T-cell (primary cell): ENCODE measurements at regions not wholly inside any gene's neighbourhood (a gene's known extent, or its start where the extent isn't known, plus 50 kb on each side); places are given as distances from the start of the nearest gene placed in this dataset.

Source experiments
- ATAC-seq, 4 experiments: fragments of 200-7000 bp in 3 of 4; fragments of 150-1000 bp in 1 of 4; cut with Tn5 transposase; replicated peaks in 1 of 4; 1 replicate in 3 of 4; 2 replicates in 1 of 4; pipeline ENCODE4 v1.10.0; 2021; ENCODE audit warnings: moderate library complexity in 3 of 4, mild to moderate bottlenecking in 2 of 4, moderate number of reproducible peaks in 1 of 4
- CTCF ChIA-PET, 2 donors: fragments of 300-600 bp; sonication (Branson Sonifier 250); formaldehyde crosslinking; loops; one replicate each; lab custom pipeline; 2022; ENCODE audit warnings: antibody characterized with exemption in 2 of 2; lab: Charles Lee
- POLR2A ChIA-PET, 2 donors: fragments of 300-600 bp; sonication (Branson Sonifier 250); formaldehyde crosslinking; loops; one replicate each; lab custom pipeline; 2022; ENCODE audit warnings: antibody characterized with exemption in 2 of 2; lab: Charles Lee
- DNase-seq, 35 experiments: peaks; one replicate each; pipeline versions ENCODE4 v3.0.0 to v3.0.0-alpha.2; 2013 to 2023
- H3K27ac ChIP-seq: one replicate; pipeline ENCODE4 v1.5.1; 2013; ENCODE audit warnings: low read length
- H3K27me3 ChIP-seq, 2 experiments: replicated peaks in 1 of 2; 1 replicate in 1 of 2; 2 replicates in 1 of 2; pipeline versions ENCODE4 v1.6.1 to v1.7.0; 2013; ENCODE audit warnings: low read length in 1 of 2, mixed read lengths in 1 of 2; ENCODE audit not compliant: control insufficient read depth in 2 of 2, insufficient read depth in 2 of 2; ENCODE audit errors: extremely low read depth in 1 of 2
- H3K36me3 ChIP-seq, 2 donors: 1 replicate in 1 of 2; 2 replicates in 1 of 2; pipeline versions ENCODE4 v1.6.1 to v1.7.0; 2013; ENCODE audit warnings: low read length in 1 of 2; ENCODE audit not compliant: control insufficient read depth in 2 of 2, insufficient read depth in 1 of 2; ENCODE audit errors: extremely low read depth in 1 of 2
- H3K4me1 ChIP-seq, 2 experiments: 1 replicate in 1 of 2; 2 replicates in 1 of 2; pipeline versions ENCODE4 v1.6.1 to v1.7.0; 2013; ENCODE audit warnings: low read length in 2 of 2, mixed read lengths in 1 of 2; ENCODE audit not compliant: insufficient read depth in 2 of 2, control insufficient read depth in 1 of 2; ENCODE audit errors: extremely low read depth in 1 of 2
- H3K4me3 ChIP-seq, 2 donors: 1 replicate in 1 of 2; 2 replicates in 1 of 2; pipeline versions ENCODE4 v1.5.1 to v1.7.0; 2013; ENCODE audit warnings: mild to moderate bottlenecking in 2 of 2, low read length in 1 of 2, moderate library complexity in 1 of 2; ENCODE audit not compliant: control insufficient read depth in 1 of 2; ENCODE audit errors: extremely low read depth in 1 of 2
- H3K9me3 ChIP-seq: 2 replicates; pipeline ENCODE4 v1.7.0; 2013
- H3K27ac Mint-ChIP-seq, 2 donors: one replicate each; pipeline ENCODE4 v1.8.0; 2020 to 2021; ENCODE audit warnings: mild to moderate bottlenecking in 2 of 2, mixed read lengths in 2 of 2
- H3K27me3 Mint-ChIP-seq, 2 donors: one replicate each; pipeline ENCODE4 v1.8.0; 2021 to 2022; ENCODE audit warnings: mixed read lengths in 2 of 2
- H3K36me3 Mint-ChIP-seq: one replicate; pipeline ENCODE4 v1.8.0; 2021; ENCODE audit warnings: mixed read lengths
- H3K4me1 Mint-ChIP-seq, 3 donors: one replicate each; pipeline ENCODE4 v1.8.0; 2020 to 2022; ENCODE audit warnings: mixed read lengths in 3 of 3, mild to moderate bottlenecking in 1 of 3
- H3K4me3 Mint-ChIP-seq, 3 donors: one replicate each; pipeline ENCODE4 v1.8.0; 2020 to 2022; ENCODE audit warnings: mild to moderate bottlenecking in 3 of 3, mixed read lengths in 3 of 3, moderate library complexity in 3 of 3
- H3K9me3 Mint-ChIP-seq, 3 donors: one replicate each; pipeline ENCODE4 v1.8.0; 2020 to 2022; ENCODE audit warnings: mixed read lengths in 3 of 3
- WGBS: methylation state at CpG from one replicate; pipeline ENCODE4 v1.1.5; 2013; ENCODE audit warnings: missing lambda C conversion rate; ENCODE audit not compliant: insufficient coverage; 5-methylcytosine and 5-hydroxymethylcytosine counted together

- Histone ChIP-seq H3K4me3 (no peak overlapping the region), H3K4me1 (no peaks in the 10 kb centered on the region), H3K9me3 (no peaks in the 10 kb centered on the region), H3K27ac (no peak overlapping the region), H3K36me3 (no peaks in the 10 kb centered on the region), H3K27me3 (peaks cover 0 to 4% of the 10 kb centered on the region in 2 experiments)
- DNase-seq (no peak), ATAC-seq (no peak)
- no peak overlapping the region for H3K4me3 Mint-ChIP-seq
- H3K4me1 Mint-ChIP-seq: no peaks in the 10 kb centered on the region
- ChIA-PET POLR2A (no interaction called here), CTCF (no interaction called here)
- no peaks in the 10 kb centered on the region for H3K36me3 Mint-ChIP-seq
- H3K27ac Mint-ChIP-seq: no peak overlapping the region
- peaks cover 9 to 11% of the 10 kb centered on the region in 2 donors for H3K27me3 Mint-ChIP-seq
- H3K9me3 Mint-ChIP-seq: no peaks in the 10 kb centered on the region
Measured at GRCh38 chr5:158165647-158166046, 306.7 kb upstream of the CLINT1 start.

- POLR2A ChIA-PET: no interaction called here
- H3K27ac Mint-ChIP-seq: no peak overlapping the region
- ATAC-seq: no peak
Measured at GRCh38 chr5:158164296-158165047, 305.5 kb upstream of the CLINT1 start.

DNA sequence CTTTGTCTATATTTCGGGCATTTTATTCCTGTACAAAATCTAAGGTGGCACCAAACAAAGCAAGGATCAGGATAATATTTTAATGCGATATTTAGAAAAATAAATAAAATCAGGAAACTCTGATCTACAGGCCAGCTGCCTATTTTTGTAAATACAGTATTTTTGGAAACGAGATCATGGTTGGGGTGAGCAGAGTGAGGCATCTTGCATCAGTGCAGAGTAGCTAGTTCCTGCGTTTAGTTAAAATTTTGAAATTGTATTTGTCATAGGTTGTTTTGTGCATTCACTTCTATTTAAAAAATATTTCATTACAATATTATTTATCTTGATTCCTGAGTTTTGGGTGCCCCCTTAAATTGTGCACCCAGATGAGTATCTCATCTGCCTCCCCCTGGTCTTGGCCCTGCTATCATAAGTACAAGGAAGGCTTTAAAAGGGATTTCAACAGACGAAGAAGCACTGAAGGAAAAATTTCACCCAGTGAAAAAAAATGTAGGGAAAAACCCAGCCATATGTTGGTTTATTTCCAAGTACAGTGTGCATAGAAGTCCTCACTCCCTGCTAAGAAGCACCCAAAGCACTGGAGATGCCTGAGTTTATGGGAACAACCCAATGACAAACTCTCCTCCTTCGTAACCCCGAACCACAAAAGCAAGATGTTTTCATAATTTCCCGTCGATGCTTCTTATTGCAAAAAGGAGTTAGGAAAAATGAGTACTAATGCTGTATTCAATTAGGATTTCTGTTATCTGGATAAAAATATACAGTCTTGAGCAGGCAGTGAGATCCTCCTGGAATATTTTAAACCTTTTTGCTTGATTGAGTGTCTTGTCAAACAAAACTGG is 304.7 kb upstream of the CLINT1 start:
- CTCF ChIA-PET: no interaction called here
- no peak for ATAC-seq

More at GRCh38 chr5:158164296-158165047, 305.5 kb upstream of the CLINT1 start:
- 52% methylated on average over 2 of the region's 4 CpGs for WGBS
- no peaks in the 10 kb centered on the region for H3K36me3 Mint-ChIP-seq
- Histone ChIP-seq H3K27me3 (peaks cover 0 to 4% of the 10 kb centered on the region in 2 experiments), H3K36me3 (no peaks in the 10 kb centered on the region), H3K4me3 (no peak overlapping the region), H3K9me3 (no peaks in the 10 kb centered on the region), H3K4me1 (no peaks in the 10 kb centered on the region), H3K27ac (no peak overlapping the region)
- no peaks in the 10 kb centered on the region for H3K4me1 Mint-ChIP-seq
- DNase-seq: no peak
- no peak overlapping the region for H3K4me3 Mint-ChIP-seq
- CTCF ChIA-PET: no interaction called here
- no peaks in the 10 kb centered on the region for H3K9me3 Mint-ChIP-seq
- peaks cover 9 to 11% of the 10 kb centered on the region in 2 donors for H3K27me3 Mint-ChIP-seq

DNA sequence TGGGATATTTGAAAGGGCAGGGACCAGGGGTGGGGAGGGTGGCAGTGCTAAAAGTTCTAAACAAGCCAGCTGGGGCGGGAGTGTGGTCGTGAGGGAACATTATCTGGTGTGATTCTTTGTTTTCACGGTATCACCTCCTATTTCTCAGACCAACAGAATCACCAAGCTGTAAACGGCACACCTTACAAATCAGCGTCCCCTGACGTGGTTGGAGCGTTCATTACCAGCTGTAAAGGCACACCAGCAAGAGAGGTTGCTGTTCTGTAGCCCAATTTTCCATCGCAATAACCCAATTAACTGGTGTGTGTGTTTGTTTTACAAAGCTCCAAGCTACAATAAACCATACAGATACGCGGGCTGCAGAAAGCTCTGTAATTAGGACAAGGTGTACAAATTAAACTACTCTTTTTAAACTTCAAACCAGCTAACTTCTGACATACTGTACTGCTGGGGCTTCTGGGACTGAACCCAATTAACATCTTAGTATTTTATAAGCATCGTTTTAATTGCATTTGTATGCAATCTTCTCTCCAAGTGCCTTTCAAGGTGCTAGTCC is 303.6 kb upstream of the CLINT1 start:
- no peak overlapping the region for H3K4me3 Mint-ChIP-seq
- no peaks in the 10 kb centered on the region for H3K9me3 Mint-ChIP-seq
- peaks cover 9 to 11% of the 10 kb centered on the region in 2 donors for H3K27me3 Mint-ChIP-seq
- CTCF ChIA-PET: interaction anchor here (0.6 kb wide), 2 partner anchors 14 to 101 kb away, joined by 3 to 4 read pairs; no protein-coding TSS in a partner anchor
- H3K4me3 ChIP-seq: no peak overlapping the region
- no CpG with 5 or more reads among the region's 11 CpGs for WGBS
- no peak overlapping the region for H3K27ac ChIP-seq
- no peaks in the 10 kb centered on the region for H3K9me3 ChIP-seq
- H3K36me3 Mint-ChIP-seq: no peaks in the 10 kb centered on the region
- ATAC-seq (no peak), DNase-seq (no peak)
- peaks cover 0 to 4% of the 10 kb centered on the region in 2 experiments for H3K27me3 ChIP-seq
- no peaks in the 10 kb centered on the region for H3K36me3 ChIP-seq
- no peaks in the 10 kb centered on the region for H3K4me1 ChIP-seq
- POLR2A ChIA-PET: no interaction called here
- H3K27ac Mint-ChIP-seq: no peak overlapping the region
- H3K4me1 Mint-ChIP-seq: no peaks in the 10 kb centered on the region

More for the DNA sequence above, 304.7 kb upstream of the CLINT1 start:
- peaks cover 0 to 4% of the 10 kb centered on the region in 2 experiments for H3K27me3 ChIP-seq
- DNase-seq: no peak
- Mint-ChIP-seq H3K4me3 (no peak overlapping the region), H3K27me3 (peaks cover 9 to 11% of the 10 kb centered on the region in 2 donors), H3K4me1 (no peaks in the 10 kb centered on the region), H3K9me3 (no peaks in the 10 kb centered on the region), H3K27ac (no peak overlapping the region), H3K36me3 (no peaks in the 10 kb centered on the region)
- POLR2A ChIA-PET: no interaction called here
- no peak overlapping the region for H3K4me3 ChIP-seq
- no peak overlapping the region for H3K27ac ChIP-seq
- no peaks in the 10 kb centered on the region for H3K9me3 ChIP-seq
- H3K4me1 ChIP-seq: no peaks in the 10 kb centered on the region
- H3K36me3 ChIP-seq: no peaks in the 10 kb centered on the region
- WGBS: no CpG with 5 or more reads among the region's 9 CpGs

GRCh38 chr5:158162026-158162425 is 303.1 kb upstream of the CLINT1 start:
- peaks cover 0 to 4% of the 10 kb centered on the region in 2 experiments for H3K27me3 ChIP-seq
- Mint-ChIP-seq H3K9me3 (no peaks in the 10 kb centered on the region), H3K4me3 (no peak overlapping the region), H3K27ac (no peak overlapping the region), H3K4me1 (no peaks in the 10 kb centered on the region), H3K27me3 (peaks cover 9 to 11% of the 10 kb centered on the region in 2 donors), H3K36me3 (no peaks in the 10 kb centered on the region)
- ATAC-seq (no peak), DNase-seq (no peak)
- H3K36me3 ChIP-seq: no peaks in the 10 kb centered on the region
- no peak overlapping the region for H3K4me3 ChIP-seq
- 100% methylated on average over 1 of the region's 5 CpGs for WGBS
- H3K9me3 ChIP-seq: no peaks in the 10 kb centered on the region
- ChIA-PET POLR2A (no interaction called here), CTCF (interaction anchor here (0.6 kb wide), 2 partner anchors 14 to 102 kb away, joined by 3 to 4 read pairs; no protein-coding TSS in a partner anchor)
- no peak overlapping the region for H3K27ac ChIP-seq
- H3K4me1 ChIP-seq: no peaks in the 10 kb centered on the region

DNA sequence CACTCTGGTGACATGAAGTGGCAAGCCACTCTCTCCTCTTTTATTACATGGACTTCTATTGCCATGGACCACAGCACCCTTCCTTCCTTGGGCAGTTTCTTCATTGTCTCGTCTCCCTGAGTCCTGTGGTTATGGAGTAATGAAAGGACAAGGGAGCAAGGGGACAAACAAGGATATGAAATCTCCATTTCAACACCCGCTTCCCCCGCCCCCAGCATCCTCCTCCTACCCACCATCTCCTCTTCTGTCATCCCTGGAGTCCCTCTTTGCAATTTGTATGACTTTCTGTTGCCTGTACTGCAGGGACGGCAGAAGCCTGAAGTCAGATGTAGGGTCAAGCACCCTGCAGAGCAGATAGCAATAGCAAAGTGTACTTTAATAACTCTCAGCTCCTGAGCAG is 300.7 kb upstream of the CLINT1 start:
- no peak overlapping the region for H3K4me3 Mint-ChIP-seq
- H3K9me3 Mint-ChIP-seq: no peaks in the 10 kb centered on the region
- Histone ChIP-seq H3K27ac (no peak overlapping the region), H3K36me3 (no peaks in the 10 kb centered on the region), H3K27me3 (no peaks in the 10 kb centered on the region), H3K4me1 (no peaks in the 10 kb centered on the region), H3K4me3 (no peak overlapping the region), H3K9me3 (no peaks in the 10 kb centered on the region)
- H3K27ac Mint-ChIP-seq: no peak overlapping the region
- peaks cover 1 to 9% of the 10 kb centered on the region in 2 donors for H3K27me3 Mint-ChIP-seq
- no peaks in the 10 kb centered on the region for H3K36me3 Mint-ChIP-seq
- WGBS: 57% methylated on average over 3 of the region's 4 CpGs
- ChIA-PET CTCF (no interaction called here), POLR2A (no interaction called here)
- no peaks in the 10 kb centered on the region for H3K4me1 Mint-ChIP-seq
- no peak for ATAC-seq
- DNase-seq: no peak
